NCI-H146 treated with DMSO at 0.1 percent for 48 hours (cell line): ENCODE measurements at regions not wholly inside any gene's neighbourhood (a gene's known extent, or its start where the extent isn't known, plus 50 kb on each side); places are given as distances from the start of the nearest gene placed in this dataset.
"Not testable (repeated sequence)": the region's sequence is repeated elsewhere in the genome, so short reads cannot be mapped to it uniquely, and the experiment has no call there.

Experiments used
- DNase-seq: peaks from one replicate; lab custom pipeline; 2025; ENCODE audit not compliant: unreplicated experiment; lab: John Stamatoyannopoulos, UW

DNA sequence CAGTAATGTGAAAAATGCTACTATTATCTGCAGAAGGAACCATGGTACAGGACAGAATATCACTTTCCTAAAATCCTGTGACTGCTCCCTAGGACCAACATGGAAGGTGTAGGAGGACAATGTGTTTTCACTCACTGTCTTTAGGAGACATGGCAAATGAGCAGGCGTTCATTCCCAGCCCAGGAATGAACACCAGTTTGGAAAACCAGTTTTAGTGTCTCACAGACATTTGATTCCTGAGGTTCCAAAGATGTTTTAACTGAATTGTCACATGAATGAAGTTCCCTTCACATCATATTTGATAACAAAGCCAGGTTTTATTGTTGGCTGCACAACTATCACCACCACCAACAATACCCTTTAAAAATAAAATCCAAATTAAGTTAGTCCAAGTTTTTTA lies 178.2 kb downstream of the ENC1 start:
- DNase-seq = no peak

DNA sequence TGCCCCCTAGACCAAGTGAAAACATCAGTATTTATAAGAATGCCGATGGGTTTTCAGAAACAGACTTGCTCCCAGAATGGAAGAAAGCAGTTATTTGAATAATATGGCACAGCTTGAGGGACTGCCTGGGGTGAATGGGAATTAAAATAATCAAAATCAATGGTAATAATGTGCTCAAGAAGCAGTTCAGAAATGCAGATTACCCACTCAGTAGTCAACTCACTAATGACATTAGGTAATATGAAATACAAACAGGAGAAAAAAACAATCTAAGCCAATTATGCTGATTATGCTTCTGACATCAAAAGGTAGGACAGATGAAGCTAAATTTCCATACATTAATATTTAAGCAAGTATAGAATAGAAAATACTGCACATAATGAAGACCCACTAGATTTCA lies 179.3 kb downstream of the ENC1 start:
- no peak for DNase-seq

DNA sequence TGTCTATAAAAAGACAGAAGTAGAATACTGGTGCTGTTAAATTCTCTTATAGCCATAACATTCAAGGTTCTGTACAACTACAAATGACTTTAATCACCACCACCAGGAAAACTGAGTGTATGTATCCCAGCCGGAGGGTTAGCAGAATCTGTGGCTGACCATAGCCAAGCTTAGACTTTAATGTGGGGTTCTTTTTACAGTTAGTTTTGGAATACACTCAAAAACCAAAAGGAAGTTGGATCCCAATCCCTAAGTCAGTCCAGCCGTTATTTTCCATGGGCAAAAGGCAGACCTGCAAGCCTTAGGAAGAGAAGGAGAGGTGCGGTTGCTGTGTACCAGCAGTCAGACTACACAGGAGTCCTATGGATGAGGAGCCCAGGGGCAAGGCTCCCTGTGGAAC lies 179.8 kb downstream of the ENC1 start:
- DNase-seq = no peak

DNA sequence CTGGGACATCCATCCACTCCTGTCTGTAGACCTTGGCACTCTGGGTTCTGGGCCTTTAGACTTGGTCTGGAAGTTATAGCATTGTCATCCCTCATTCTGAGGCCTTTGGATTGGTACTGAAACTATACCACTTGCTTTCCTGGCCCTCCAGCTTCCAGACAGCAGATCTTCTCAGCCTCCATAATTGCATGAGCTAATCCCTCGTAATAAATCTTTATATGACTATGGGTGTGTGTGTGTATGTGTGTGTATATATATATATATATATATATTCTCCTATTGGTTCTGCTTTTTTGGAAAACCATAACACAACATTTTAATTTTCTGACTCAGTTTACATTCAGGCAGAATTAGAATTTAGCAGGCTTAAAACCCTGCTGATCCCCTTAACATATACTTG lies 180.5 kb downstream of the ENC1 start:
- no peak for DNase-seq

DNA sequence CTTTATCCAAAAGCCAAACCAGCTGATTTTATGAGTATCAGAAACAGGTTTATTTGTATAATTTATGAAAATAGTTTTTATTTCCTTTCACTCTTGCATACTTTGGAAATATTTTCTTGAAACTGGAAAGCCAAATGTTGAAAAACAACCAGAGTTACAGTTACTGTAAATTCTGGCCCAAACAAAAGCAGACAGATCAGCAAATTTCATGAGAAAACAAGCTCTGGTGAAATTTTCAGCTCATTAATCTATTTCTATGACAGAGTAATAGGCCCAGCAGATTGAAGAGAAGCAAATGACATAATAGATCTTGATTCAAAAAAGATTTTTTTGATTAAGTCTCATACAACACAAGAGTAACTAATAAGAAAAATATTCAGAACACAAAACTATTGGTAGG lies 182.7 kb downstream of the ENC1 start:
- DNase-seq = no peak

DNA sequence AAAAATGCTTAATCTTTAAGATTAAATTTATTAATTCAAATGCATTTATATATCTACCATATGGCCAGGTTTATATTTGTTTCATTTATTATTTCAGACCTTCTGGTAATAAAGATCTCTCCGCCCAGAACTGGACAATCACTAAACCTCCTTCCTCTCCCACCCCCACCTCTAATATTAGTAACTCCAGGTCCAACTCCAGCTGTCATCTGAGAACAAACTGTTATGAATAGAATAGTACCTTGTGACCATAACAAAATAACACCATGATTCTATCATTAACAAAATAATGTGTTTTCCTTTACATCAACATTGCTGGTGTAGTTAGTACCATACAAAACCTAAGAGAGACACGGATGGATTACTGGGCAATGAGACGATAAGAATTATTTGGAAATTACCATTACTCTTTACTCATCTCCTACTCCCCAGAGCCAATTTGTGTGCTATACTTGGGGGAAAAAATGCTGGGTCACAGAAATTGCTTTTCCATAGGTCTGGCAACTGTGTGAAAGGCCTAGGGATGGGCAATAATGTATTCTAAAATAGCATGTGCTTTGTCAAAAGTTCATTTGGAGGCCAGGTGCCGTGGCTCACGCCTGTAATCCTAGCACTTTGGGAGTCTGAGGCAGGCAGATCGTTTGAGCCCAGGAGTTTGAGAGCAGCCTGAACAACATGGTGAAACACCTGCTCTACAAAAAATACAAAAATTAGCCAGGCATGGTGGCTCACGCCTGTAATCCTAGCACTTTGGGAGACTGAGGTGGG lies 186.1 kb downstream of the ENC1 start:
- no peak for DNase-seq

DNA sequence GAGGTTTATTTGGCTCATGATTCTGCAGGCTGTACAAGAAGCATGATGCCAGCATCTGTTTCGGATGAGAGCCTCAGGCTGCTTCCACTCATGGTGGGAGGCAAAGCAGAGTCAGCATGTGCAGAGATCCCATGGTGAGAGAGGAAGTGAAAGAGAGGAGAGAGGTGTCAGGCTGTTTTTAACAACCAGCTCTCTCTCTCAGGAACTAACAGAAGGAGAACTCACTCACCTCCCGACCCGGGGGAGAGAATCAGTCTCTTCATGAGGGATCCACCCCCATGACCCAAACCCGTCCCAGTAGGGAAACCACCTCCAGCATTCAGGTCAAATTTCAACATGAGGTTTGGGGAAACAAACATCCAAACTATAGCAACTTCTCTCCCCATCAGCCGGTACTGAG lies 187.7 kb downstream of the ENC1 start:
- no peak for DNase-seq

DNA sequence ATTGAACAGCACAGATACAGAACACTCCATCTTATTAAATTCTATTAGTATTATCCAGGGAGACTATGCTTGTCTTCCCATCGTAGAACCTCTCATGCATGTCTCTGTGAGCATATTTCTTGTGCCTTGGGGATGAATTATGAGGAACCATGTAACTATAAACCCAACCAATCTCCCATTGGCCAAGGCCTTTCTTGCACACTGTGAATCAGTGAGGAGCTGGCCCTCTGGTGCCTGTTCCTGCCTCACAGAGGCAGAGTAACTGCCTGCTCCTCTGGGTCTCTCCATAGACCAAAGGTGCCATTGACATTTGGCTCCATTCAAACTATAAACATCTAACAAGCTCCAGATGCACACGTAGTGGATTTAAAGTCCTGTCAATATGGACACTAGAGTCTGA lies 190.4 kb downstream of the ENC1 start:
- no peak for DNase-seq

DNA sequence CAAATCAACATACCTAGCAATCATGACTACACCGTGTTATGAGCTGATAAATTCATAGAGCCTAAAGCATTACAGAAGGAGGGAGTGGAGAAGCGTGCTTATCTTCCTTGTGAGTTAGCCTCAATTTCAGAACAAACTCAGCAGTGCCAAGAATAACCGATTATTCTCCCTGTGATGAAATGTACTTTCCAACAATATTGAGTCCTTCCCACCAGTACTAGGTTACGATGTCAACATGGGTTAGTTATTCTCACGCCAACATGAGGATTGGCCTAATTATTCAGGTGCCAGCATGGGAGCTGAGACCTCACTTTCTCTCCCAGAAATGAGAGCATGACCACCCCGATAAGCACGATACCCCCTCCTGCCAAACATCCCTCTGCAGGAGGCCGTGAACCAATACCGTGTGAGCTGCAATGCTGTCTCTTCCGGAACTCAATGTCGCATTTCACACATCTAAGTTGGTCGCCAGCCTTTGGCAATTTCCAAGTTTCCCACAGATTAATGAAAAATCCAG lies 193.7 kb downstream of the ENC1 start:
- DNase-seq = no peak

DNA sequence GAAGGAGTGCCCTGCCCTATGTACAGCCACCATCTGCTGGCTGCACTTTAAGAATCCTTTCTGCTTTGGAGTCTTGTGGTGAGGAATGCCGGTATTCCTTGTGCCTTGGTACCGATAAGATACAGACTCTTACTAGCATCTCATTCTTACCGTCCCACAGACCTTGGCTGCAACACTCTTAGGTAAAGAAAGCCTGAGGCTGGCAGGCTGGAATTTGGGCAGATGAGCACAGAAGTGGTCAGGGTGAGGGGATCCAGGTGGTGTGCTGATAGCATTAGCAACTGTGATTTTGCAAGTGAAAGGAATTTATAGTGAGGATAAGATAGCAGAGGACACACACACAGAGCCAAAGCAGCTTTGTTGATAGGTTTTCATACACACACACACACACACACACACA lies 198.1 kb downstream of the ENC1 start:
- no peak for DNase-seq

DNA sequence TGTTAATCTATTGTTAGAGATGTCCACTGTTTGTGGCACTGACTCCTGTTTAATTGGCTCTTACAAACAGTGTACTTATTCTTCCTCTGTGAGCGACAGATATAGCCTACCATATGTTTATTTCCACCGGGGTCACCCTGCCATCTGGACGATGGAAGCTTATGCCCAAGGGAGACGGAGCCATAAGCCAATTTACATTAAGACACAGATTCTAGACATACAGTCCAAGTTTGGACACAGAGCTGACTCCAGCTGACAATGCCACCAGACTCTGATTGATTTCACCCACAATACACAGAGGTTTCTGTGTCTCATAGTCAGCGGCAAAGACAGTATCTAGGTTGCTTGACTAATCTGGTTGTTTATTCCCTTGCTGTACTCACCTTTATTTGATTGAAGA lies 198.9 kb downstream of the ENC1 start:
- DNase-seq = no peak

DNA sequence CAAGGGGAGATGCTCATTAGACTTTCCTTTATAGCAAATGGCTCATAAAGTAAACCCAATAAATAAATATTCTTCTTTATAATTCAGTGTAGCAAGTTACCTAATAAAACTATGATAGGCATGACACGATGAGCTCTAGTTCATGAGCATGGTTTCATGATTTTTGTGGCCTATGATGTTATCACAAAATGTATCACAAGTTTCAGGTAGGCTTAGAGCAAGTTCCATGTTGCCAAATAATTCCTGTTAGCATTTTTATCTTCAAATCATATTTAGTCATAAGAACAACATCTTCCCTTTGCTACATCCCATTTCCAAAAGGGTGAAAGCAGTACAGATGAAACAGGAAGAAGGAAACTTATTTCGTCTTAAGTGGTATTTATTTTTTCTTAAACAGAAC lies 200.2 kb downstream of the ENC1 start:
- DNase-seq = no peak

DNA sequence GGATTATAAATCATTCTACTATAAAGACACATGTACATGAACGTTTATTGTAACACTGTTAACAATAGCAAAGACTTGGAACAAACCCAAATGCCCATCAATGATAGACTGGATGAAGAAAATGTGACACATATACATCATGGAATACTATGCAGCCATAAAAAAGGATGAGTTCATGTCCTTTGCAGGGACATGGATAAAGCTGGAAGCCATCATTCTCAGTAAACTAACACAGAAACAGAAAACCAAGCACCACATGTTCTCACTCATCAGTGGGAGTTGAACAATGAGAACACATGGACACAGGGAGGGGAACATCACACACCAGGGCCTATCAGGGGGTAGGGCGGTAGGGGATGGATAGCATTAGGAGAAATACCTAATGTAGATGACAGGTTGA lies 202.7 kb downstream of the ENC1 start:
- DNase-seq = not testable (repeated sequence)

DNA sequence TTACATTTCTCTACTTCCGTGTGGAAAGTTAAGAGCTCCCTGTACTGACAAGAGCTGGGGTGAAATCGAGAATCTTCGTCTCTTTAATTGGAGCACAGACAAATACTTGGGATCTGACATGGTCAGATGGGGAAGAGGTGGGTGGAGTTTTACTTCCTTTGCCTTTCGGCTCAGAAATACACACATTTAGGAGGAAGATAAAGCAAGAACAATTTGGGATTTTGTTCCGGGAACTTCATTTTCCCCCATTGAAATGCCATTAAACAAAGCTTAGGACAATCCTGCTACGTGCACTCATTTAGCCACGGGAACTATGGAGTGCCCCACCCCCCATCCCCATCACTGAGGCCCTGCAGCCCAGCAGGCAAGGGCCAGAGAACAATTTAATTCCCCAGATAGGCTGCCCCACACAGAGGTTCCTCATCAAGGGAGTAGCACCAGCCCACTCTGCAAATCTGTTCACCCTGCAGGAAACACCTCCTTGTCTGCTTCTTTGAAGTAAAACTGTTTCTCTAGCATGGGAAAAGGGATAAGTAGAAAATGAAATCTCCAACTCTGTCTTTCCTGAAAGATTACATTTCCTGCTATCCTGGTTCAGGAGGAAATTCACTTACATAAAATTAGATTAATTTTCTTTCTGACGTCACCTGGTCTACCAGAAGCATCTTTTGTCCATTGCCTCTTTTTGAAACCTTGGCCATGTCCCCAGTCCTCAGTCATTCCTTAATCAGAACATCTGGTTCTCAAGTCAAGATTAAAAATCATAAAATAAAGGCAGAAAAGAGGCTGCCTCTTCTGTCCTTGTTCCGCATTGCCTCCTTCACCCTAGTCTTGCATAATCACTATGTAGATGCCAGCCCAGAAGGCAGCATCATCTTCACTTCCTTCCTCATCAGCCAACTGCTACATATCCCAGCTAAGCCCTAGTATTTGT lies 206.4 kb downstream of the ENC1 start:
- no peak for DNase-seq

DNA sequence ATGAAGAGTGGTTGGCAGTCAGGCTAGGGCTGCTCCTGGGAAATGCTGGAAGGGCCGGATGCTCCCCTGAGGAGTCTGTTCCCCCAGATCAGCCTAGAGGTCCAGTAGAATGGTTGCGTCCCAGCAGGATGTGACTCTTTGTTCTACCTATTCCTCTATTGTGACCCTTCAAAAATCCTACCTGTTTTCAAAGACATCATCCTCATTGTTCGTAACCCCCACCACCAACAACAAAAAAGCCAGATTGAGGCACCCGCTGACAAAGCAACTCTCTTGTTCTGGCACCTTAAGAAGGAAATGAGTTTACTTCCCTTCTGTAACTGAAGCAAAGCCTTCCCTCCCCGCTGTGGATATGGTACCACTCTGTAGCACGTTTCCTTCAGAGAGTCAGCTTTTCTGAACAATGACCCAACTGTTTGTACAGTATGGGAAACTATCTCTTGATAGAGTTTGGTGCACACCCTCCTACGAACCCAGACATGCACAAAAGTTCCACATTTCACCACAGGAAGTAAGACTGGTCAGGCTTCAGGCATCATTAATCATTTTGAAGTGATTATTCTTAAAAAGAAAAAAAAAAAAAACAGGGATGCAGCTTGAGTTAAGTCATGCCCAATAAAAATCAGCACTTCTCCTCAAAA lies 207.2 kb downstream of the ENC1 start:
- DNase-seq = no peak

DNA sequence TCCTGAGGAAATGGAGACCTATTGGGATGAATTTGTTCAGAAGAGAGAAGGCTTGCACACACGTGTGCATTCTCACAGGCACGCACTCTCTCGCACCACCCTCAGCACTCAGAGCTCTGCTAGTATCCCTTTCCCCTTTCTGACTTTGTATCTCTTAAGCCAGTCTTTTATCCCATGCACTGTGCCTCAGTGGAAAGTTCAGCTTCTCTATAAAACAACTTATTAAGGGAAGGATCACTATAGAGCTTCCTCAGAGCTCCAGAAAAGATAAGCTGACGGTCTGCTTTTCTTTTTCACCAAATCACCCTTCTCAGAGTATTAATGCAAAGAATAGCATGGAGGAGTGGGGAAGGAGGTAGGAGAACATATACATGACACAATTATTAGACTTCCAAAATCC lies 207.8 kb downstream of the ENC1 start:
- DNase-seq = no peak

DNA sequence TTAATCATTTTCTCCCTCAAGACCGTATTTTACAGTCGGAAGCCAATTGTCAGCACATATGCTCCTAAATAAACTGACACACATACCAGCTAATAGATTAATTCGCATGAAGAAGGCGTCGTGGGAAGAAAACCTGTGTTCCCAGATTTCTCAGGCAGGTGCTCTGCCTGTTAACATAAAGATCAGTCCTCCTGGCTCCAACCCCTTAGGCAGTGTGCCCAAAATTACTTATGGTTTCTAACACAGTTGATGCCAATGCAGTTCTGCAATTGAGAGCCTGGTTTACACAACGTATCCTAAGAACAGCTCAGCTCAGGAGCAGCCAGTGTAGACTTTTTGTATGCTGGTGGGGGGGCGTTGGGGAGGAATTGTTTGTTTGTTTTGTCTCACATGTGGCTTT lies 208.3 kb downstream of the ENC1 start:
- DNase-seq = no peak

DNA sequence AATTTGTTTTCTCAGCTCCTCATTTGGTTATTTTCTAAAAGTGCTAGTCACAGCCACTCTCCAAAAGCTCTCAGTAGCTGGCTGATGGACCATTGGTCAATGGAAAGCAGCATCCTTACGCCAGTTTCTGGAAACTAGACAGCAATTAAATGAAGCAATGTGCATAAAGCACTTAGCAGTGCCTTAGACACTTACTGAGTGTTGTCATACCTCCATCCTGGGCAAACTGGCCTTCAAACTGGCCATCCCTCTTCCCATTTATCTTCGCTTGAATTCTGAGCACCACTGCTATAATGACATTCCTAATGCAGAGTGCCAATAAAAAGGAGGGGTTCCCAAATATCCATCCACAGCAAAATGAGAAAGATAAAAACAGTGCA lies 209.2 kb downstream of the ENC1 start:
- DNase-seq = no peak

DNA sequence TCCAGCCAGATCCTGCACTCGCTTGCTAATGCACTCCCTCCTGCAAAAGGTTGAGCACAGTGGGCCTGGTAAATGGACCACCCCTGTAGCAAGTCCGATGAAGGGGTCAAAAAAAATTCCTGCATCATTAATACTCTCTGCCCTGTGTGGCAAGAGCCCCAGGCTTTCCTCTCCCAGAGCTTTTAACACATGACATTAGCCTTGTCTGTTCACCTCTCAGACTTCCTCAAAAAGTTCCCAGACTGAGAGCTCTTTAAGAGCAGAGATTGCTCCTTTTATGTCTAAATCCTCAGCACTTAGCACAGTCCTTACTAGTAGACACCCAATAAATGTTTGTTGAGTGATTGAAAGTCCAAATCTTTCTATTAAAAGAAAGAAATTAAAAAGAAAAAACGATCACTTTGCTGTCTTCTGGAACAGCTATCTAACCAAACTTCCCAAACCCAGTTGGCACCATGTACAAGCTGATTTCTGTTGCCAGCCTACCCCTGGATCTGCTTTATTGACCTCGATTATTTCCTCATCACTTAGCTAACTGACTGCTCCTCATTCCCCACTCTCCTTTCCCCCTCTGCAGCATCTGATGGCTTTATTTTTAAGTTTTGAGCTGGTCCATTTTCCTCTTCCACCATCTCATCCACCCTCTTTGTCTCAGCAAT lies 209.8 kb downstream of the ENC1 start:
- no peak for DNase-seq

DNA sequence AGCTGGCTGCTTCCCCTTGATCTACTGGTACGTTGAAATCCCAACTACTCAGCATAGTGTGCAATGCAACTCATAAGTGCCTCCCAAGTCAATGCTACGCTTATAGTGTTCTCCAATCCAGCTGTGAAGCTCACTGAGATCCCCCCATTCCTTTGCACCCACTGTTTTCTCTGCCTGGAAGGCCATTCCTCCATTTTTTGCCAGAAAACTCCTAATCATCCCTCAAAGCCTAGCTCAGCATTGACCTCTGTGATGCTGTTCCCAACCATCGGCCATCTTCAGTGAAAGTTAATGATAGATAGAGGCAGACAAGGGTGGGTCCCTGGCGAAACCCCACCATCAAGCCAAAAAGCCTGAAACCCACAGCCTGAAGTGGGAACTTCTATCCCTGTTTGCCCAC lies 211.0 kb downstream of the ENC1 start:
- DNase-seq = no peak

DNA sequence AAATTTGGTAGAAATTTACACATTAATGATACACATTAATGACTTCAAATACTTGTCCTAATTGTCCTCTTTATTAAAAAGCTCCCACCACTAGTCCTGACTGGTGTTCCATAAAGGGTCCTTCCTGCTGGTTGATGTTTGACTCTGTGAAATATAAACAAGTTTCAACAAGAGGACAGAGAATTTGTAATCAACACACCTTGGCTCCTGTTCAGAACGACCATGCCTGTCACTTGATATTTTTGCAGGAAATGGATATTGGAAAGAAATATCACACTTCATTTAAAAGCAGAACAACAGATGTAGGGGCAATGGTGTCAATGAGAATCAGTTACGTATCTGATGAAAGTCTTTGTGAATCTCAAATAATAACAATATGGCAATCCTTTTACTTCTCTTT lies 211.7 kb downstream of the ENC1 start:
- DNase-seq = no peak
